H1 (cell line): ENCODE measurements at regions not wholly inside any gene's neighbourhood (a gene's known extent, or its start where the extent isn't known, plus 50 kb on each side); places are given as distances from the start of the nearest gene placed in this dataset.

ENCODE experiments used
- CTCF ChIA-PET: fragments of 300-600 bp; sonication (Branson Sonifier 250); formaldehyde crosslinking; loops from one replicate; lab custom pipeline; 2021; ENCODE audit not compliant: partially characterized antibody; lab: Charles Lee
- POLR2A ChIA-PET: fragments of 300-600 bp; sonication (Branson Sonifier 250); formaldehyde crosslinking; loops from one replicate; lab custom pipeline; 2021; ENCODE audit warnings: inconsistent platforms; ENCODE audit not compliant: partially characterized antibody; lab: Charles Lee
- DNase-seq, 2 experiments: peaks; one replicate each; pipeline versions ENCODE4 v3.0.0 to v3.0.0-alpha.2; 2010 to 2022; ENCODE audit warnings: low spot score in 2 of 2, low read depth in 1 of 2, mixed read lengths in 1 of 2
- FAIRE-seq: peaks from 2 replicates; lab custom pipeline; 2011; peaks lifted over from hg19 to GRCh38; lab: Jason Lieb, UNC
- H2AFZ ChIP-seq: 2 replicates; pipeline ENCODE4 v1.8.1; 2012; ENCODE audit warnings: low read length, inconsistent platforms
- H2AK5ac ChIP-seq: 2 replicates; pipeline ENCODE4 v1.6.1; 2013; ENCODE audit warnings: low read depth, low read length
- H2BK120ac ChIP-seq: replicated peaks from 2 replicates; pipeline ENCODE3; 2013; ENCODE audit warnings: low read depth, low read length, inconsistent platforms
- H2BK12ac ChIP-seq: 2 replicates; pipeline ENCODE4 v1.6.1; 2013; ENCODE audit warnings: low read depth, low read length
- H2BK15ac ChIP-seq: 2 replicates; pipeline ENCODE4 v1.6.1; 2013; ENCODE audit warnings: low read length
- H2BK20ac ChIP-seq: 2 replicates; pipeline ENCODE4 v1.6.1; 2013; ENCODE audit warnings: low read length
- H2BK5ac ChIP-seq: 2 replicates; pipeline ENCODE4 v1.6.1; 2013; ENCODE audit warnings: low read depth, low read length
- H3K14ac ChIP-seq: 2 replicates; pipeline ENCODE4 v1.6.1; 2013; ENCODE audit warnings: inconsistent platforms; ENCODE audit not compliant: insufficient read length
- H3K18ac ChIP-seq: 2 replicates; pipeline ENCODE4 v1.6.1; 2013; ENCODE audit warnings: low read length; ENCODE audit errors: extremely low read depth
- H3K23ac ChIP-seq: 2 replicates; pipeline ENCODE4 v1.6.1; 2013; ENCODE audit warnings: inconsistent platforms; ENCODE audit not compliant: insufficient read length
- H3K23me2 ChIP-seq: 2 replicates; pipeline ENCODE4 v1.6.1; 2013; ENCODE audit warnings: low read depth, low read length
- H3K27ac ChIP-seq: 2 replicates; pipeline ENCODE4 v1.6.1; 2011; ENCODE audit warnings: low read depth, low read length, inconsistent platforms
- H3K27me3 ChIP-seq, 4 experiments: replicated peaks in 1 of 4; 1 replicate in 1 of 4; 2 replicates in 3 of 4; pipeline versions ENCODE4 v1.6.1 to v1.8.1; 2011 to 2013; ENCODE audit warnings: low read length in 3 of 4, mild to moderate bottlenecking in 3 of 4, inconsistent platforms in 2 of 4, mixed read lengths in 2 of 4, moderate library complexity in 1 of 4; ENCODE audit not compliant: control insufficient read depth in 3 of 4, insufficient read depth in 3 of 4; ENCODE audit errors: extremely low read depth in 1 of 4
- H3K36me3 ChIP-seq, 4 experiments: 2 replicates each; pipeline versions ENCODE4 v1.6.1 to v1.8.1; 2011 to 2013; ENCODE audit warnings: mild to moderate bottlenecking in 4 of 4, low read length in 3 of 4, moderate library complexity in 2 of 4, control low read depth in 1 of 4, inconsistent platforms in 1 of 4; ENCODE audit not compliant: insufficient read depth in 4 of 4, control insufficient read depth in 2 of 4
- H3K4ac ChIP-seq: replicated peaks from 2 replicates; pipeline ENCODE3; 2013; ENCODE audit warnings: low read length, low read depth, mixed read lengths, inconsistent platforms; ENCODE audit not compliant: insufficient read length
- H3K4me1 ChIP-seq, 4 experiments: replicated peaks in 1 of 4; 1 replicate in 1 of 4; 2 replicates in 3 of 4; pipeline versions ENCODE4 v1.6.1 to v1.8.1; 2011 to 2013; ENCODE audit warnings: low read length in 3 of 4, inconsistent platforms in 2 of 4, mixed read lengths in 1 of 4; ENCODE audit not compliant: insufficient read depth in 4 of 4, control insufficient read depth in 3 of 4
- H3K4me2 ChIP-seq, 2 experiments: 2 replicates each; pipeline versions ENCODE4 v1.6.1 to v1.8.1; 2011 to 2013; ENCODE audit warnings: low read depth in 2 of 2, low read length in 2 of 2, control low read depth in 1 of 2, inconsistent platforms in 1 of 2, mild to moderate bottlenecking in 1 of 2; ENCODE audit not compliant: insufficient read depth in 1 of 2
- H3K4me3 ChIP-seq, 4 experiments: fragments of 200-600, 300-600 bp in 1 of 4; sonication (generic), shearing (Covaris generic), sonication (Bioruptor Twin) in 1 of 4; 2 replicates each; pipeline versions ENCODE4 v1.5.1 to v1.8.1; 2011 to 2016; ENCODE audit warnings: low read length in 4 of 4, low read depth in 3 of 4, control low read depth in 2 of 4, inconsistent platforms in 2 of 4, mild to moderate bottlenecking in 2 of 4, mixed read lengths in 1 of 4, moderate library complexity in 1 of 4; ENCODE audit not compliant: insufficient read depth in 2 of 4; ENCODE audit errors: extremely low read depth in 1 of 4
- H3K56ac ChIP-seq: replicated peaks from 2 replicates; pipeline ENCODE3; 2013; ENCODE audit warnings: low read depth, mild to moderate bottlenecking, mixed read lengths, low read length, inconsistent platforms; ENCODE audit not compliant: insufficient read length
- H3K79me1 ChIP-seq: 2 replicates; pipeline ENCODE4 v1.6.1; 2013; ENCODE audit warnings: low read depth, low read length, control low read depth
- H3K79me2 ChIP-seq, 2 experiments: 2 replicates each; pipeline versions ENCODE4 v1.6.1 to v1.8.1; 2012 to 2013; ENCODE audit warnings: low read length in 2 of 2, mild to moderate bottlenecking in 2 of 2, inconsistent platforms in 1 of 2; ENCODE audit not compliant: insufficient read depth in 2 of 2, control insufficient read depth in 1 of 2
- H3K9ac ChIP-seq, 4 experiments: replicated peaks in 1 of 4; 1 replicate in 1 of 4; 2 replicates in 3 of 4; pipeline versions ENCODE4 v1.6.1 to v1.8.1; 2011 to 2013; ENCODE audit warnings: low read depth in 3 of 4, low read length in 3 of 4, control low read depth in 2 of 4, mild to moderate bottlenecking in 2 of 4, moderate library complexity in 2 of 4, inconsistent platforms in 1 of 4; ENCODE audit errors: extremely low read depth in 1 of 4
- H3K9me3 ChIP-seq, 2 experiments: 2 replicates each; pipeline versions ENCODE4 v1.6.1 to v1.8.1; 2012 to 2013; ENCODE audit warnings: mild to moderate bottlenecking in 2 of 2, moderate library complexity in 2 of 2, control low read depth in 1 of 2, inconsistent platforms in 1 of 2, low read depth in 1 of 2, low read length in 1 of 2, mixed read lengths in 1 of 2; ENCODE audit not compliant: insufficient read depth in 2 of 2
- H4K20me1 ChIP-seq, 2 experiments: replicated peaks in 1 of 2; 2 replicates each; pipeline versions ENCODE3 to v1.8.1; 2011 to 2013; ENCODE audit warnings: inconsistent platforms in 2 of 2, low read length in 2 of 2, mild to moderate bottlenecking in 1 of 2; ENCODE audit not compliant: insufficient read depth in 2 of 2, control insufficient read depth in 1 of 2
- H4K5ac ChIP-seq: 2 replicates; pipeline ENCODE4 v1.6.1; 2013; ENCODE audit warnings: low read length, low read depth, mixed read lengths, inconsistent platforms; ENCODE audit not compliant: insufficient read length
- H4K8ac ChIP-seq: 2 replicates; pipeline ENCODE4 v1.8.0; 2013; ENCODE audit warnings: mild to moderate bottlenecking, moderate library complexity, low read length, inconsistent platforms; ENCODE audit not compliant: insufficient read depth; ENCODE audit errors: extremely low read depth
- H4K91ac ChIP-seq: replicated peaks from 2 replicates; pipeline ENCODE3; 2013; ENCODE audit warnings: low read length, mixed read lengths, inconsistent platforms; ENCODE audit not compliant: insufficient read length
- PHF8 ChIP-seq: fragments of 200-600 bp; sonication (generic); conservative IDR thresholded peaks from 2 replicates; pipeline ENCODE4 v1.7.1; 2012; ENCODE audit warnings: low read depth, mild to moderate bottlenecking, inconsistent platforms, low read length, moderate library complexity
- TAF7 ChIP-seq: optimal IDR thresholded peaks from 2 replicates; pipeline ENCODE3; 2011; ENCODE audit warnings: low read depth, mild to moderate bottlenecking, inconsistent platforms, low read length, moderate library complexity, borderline replicate concordance
- WGBS, 2 experiments: shearing (Covaris generic) in 1 of 2; methylation state at CpG; one replicate each; pipeline versions ENCODE4 v1.1.6 to v1.1.7; 2013 to 2015; ENCODE audit warnings: low lambda C conversion rate in 2 of 2, mixed read lengths in 2 of 2, inconsistent platforms in 1 of 2, low coverage in 1 of 2, missing lambda C conversion rate in 1 of 2; ENCODE audit not compliant: insufficient replicate concordance in 2 of 2, insufficient coverage in 1 of 2, insufficient read length in 1 of 2; ENCODE audit errors: extremely low coverage in 1 of 2, missing lambda C conversion rate in 1 of 2; 5-methylcytosine and 5-hydroxymethylcytosine counted together
- TF ChIP-seq, protein P1 (sequence below): IDR thresholded peaks from 2 replicates; pipeline ENCODE4 v1.6.1; 2012; ENCODE audit warnings: low read length, inconsistent platforms

DNA sequence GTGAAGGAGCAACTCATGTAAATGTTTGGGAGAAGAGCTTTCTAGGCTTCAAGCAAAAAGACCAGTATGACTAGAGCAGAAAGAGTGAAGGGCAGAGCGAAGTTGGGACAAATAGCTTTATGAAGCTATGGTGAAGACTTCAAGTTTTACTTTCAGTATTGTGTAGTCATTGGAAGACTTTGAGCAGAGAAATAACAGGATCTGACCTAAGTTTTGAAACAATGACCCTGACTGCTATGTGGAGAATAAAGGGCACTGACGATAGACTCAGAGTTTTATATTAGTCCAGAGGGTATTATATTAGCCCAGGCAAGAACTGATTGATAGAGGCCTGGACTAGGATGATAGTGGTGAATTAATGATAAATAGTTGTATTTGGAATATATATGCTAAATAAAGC is 187.3 kb downstream of the KTN1 start:
- Histone ChIP-seq H3K79me2 (no peaks in the 10 kb centered on the region), H2AFZ (no peak overlapping the region), H4K91ac (no peak overlapping the region), H2AK5ac (no peak overlapping the region), H3K23me2 (no peaks in the 10 kb centered on the region), H4K5ac (no peak overlapping the region), H3K4me1 (peaks cover 0 to 4% (median 4%) of the 10 kb centered on the region in 4 experiments; a peak in 3 of 7 replicates), H2BK5ac (no peak overlapping the region), H3K9me3 (no peaks in the 10 kb centered on the region), H3K79me1 (no peaks in the 10 kb centered on the region), H2BK120ac (no peak overlapping the region), H2BK12ac (no peak overlapping the region), H3K27me3 (no peaks in the 10 kb centered on the region), H3K27ac (no peak overlapping the region), H3K36me3 (no peaks in the 10 kb centered on the region; a peak in 1 of 8 replicates), H3K14ac (no peak overlapping the region), H2BK15ac (no peak overlapping the region), H3K23ac (no peak overlapping the region), H3K18ac (no peak overlapping the region), H3K9ac (no peak overlapping the region), H2BK20ac (no peak overlapping the region), H4K8ac (no peak overlapping the region), H4K20me1 (no peaks in the 10 kb centered on the region), H3K4ac (no peak overlapping the region), H3K4me3 (no peak overlapping the region), H3K56ac (no peak overlapping the region), H3K4me2 (no peak overlapping the region)
- 94% methylated on average over 2 of the region's 2 CpGs; no CpG with 5 or more reads in 1 of the 2 experiments for WGBS, 2 experiments
- no peak for FAIRE-seq
- CTCF ChIA-PET = interaction anchor here (0.7 kb wide), 2 partner anchors 325 to 334 kb away, joined by 3 read pairs; no protein-coding TSS in a partner anchor
- no peak for DNase-seq
- POLR2A ChIA-PET = no interaction called here
- TF ChIP-seq, protein P1, sequence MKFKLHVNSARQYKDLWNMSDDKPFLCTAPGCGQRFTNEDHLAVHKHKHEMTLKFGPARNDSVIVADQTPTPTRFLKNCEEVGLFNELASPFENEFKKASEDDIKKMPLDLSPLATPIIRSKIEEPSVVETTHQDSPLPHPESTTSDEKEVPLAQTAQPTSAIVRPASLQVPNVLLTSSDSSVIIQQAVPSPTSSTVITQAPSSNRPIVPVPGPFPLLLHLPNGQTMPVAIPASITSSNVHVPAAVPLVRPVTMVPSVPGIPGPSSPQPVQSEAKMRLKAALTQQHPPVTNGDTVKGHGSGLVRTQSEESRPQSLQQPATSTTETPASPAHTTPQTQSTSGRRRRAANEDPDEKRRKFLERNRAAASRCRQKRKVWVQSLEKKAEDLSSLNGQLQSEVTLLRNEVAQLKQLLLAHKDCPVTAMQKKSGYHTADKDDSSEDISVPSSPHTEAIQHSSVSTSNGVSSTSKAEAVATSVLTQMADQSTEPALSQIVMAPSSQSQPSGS = no peak
- TF ChIP-seq TAF7 = no peak
- no peak for TF ChIP-seq PHF8
